GM06990 (cell line): ENCODE measurements at regions not wholly inside any gene's neighbourhood (a gene's known extent, or its start where the extent isn't known, plus 50 kb on each side); places are given as distances from the start of the nearest gene placed in this dataset.
"Not testable (repeated sequence)": the region's sequence is repeated elsewhere in the genome, so short reads cannot be mapped to it uniquely, and the experiment has no call there.

Source experiments
- DNase-seq: peaks from one replicate; pipeline ENCODE4 v3.0.0-alpha.2; 2011; ENCODE audit not compliant: insufficient read length; ENCODE audit errors: extremely low read depth
- H3K27me3 ChIP-seq: replicated peaks from 2 replicates; pipeline ENCODE4 v1.6.0; 2011; ENCODE audit warnings: low read length; ENCODE audit not compliant: control insufficient read depth, insufficient read depth
- H3K36me3 ChIP-seq: 2 replicates; pipeline ENCODE4 v1.5.1; 2011; ENCODE audit warnings: low read length; ENCODE audit not compliant: control insufficient read depth, insufficient read depth
- H3K4me3 ChIP-seq: replicated peaks from 2 replicates; pipeline ENCODE4 v1.5.1; 2011; ENCODE audit warnings: low read depth, mild to moderate bottlenecking, control low read depth, low read length
- TF ChIP-seq, protein P1 (sequence below): IDR thresholded peaks from 2 replicates; pipeline ENCODE4 v1.5.1; 2011; ENCODE audit warnings: low read length, control low read depth, mild to moderate bottlenecking, inconsistent platforms; ENCODE audit not compliant: insufficient read depth, poor library complexity, severe bottlenecking

DNA sequence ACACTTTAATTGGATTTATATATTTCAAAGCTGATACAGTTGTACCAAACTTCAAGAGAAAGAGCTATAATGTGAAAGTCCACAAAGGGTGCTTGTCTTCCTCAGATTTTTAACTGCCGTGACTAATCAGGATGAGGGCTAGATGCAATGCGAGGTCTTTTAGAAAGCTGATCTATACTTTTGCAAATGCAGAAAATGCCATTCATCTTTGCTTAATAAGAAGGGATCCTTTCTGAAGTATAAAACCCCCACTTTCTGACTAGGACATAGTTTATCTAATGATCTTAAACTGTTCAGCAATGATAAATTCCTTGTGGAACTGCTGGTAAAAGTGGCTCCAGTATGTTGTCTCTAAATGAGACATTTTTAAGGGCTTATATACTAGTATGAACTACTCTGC, 102.7 kb upstream of the NGF start:
- H3K36me3 ChIP-seq, result no peaks in the 10 kb centered on the region
- DNase-seq, result no peak
- no peaks in the 10 kb centered on the region for H3K27me3 ChIP-seq
- TF ChIP-seq, protein P1, sequence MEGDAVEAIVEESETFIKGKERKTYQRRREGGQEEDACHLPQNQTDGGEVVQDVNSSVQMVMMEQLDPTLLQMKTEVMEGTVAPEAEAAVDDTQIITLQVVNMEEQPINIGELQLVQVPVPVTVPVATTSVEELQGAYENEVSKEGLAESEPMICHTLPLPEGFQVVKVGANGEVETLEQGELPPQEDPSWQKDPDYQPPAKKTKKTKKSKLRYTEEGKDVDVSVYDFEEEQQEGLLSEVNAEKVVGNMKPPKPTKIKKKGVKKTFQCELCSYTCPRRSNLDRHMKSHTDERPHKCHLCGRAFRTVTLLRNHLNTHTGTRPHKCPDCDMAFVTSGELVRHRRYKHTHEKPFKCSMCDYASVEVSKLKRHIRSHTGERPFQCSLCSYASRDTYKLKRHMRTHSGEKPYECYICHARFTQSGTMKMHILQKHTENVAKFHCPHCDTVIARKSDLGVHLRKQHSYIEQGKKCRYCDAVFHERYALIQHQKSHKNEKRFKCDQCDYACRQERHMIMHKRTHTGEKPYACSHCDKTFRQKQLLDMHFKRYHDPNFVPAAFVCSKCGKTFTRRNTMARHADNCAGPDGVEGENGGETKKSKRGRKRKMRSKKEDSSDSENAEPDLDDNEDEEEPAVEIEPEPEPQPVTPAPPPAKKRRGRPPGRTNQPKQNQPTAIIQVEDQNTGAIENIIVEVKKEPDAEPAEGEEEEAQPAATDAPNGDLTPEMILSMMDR, result no peak
- H3K4me3 ChIP-seq, result no peak overlapping the region

DNA sequence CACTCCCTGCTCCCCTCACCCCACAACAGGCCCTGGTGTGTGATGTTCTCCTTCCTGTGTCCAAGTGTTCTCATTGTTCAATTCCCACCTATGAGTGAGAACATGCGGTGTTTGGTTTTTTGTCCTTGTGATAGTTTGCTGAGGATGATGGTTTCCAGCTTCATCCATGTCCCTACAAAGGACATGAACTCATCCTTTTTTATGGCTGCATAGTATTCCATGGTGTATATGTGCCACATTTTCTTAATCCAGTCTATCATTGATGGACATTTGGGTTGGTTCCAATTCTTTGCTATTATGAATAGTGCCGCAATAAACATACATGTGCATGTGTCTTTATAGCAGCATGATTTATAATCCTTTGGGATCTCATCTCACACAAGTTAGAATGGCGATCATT, 101.5 kb upstream of the NGF start:
- H3K27me3 ChIP-seq, DNase-seq, H3K4me3 ChIP-seq, H3K36me3 ChIP-seq: not testable (repeated sequence)

- Histone ChIP-seq H3K36me3 (no peaks in the 10 kb centered on the region), H3K27me3 (no peaks in the 10 kb centered on the region), H3K4me3 (no peak overlapping the region)
- TF ChIP-seq, protein P1, result no peak
- no peak for DNase-seq
Measured at GRCh38 chr1:115437196-115437595, 99.1 kb upstream of the NGF start.

- Histone ChIP-seq H3K36me3 (no peaks in the 10 kb centered on the region), H3K4me3 (no peak overlapping the region), H3K27me3 (no peaks in the 10 kb centered on the region)
- TF ChIP-seq, protein P1, result no peak
- no peak for DNase-seq
Measured at GRCh38 chr1:115436596-115436995, 98.5 kb upstream of the NGF start.

GRCh38 chr1:115433483-115433882, 95.4 kb upstream of the NGF start:
- Histone ChIP-seq H3K4me3 (no peak overlapping the region), H3K27me3 (no peaks in the 10 kb centered on the region; the same call in 1 of the 2 replicates), H3K36me3 (no peaks in the 10 kb centered on the region)
- TF ChIP-seq, protein P1, result no peak
- DNase-seq, result no peak

GRCh38 chr1:115432061-115432460, 94.0 kb upstream of the NGF start:
- no peaks in the 10 kb centered on the region for H3K36me3 ChIP-seq
- no peak overlapping the region for H3K4me3 ChIP-seq
- no peak for DNase-seq
- TF ChIP-seq, protein P1, result no peak
- no peaks in the 10 kb centered on the region; the same call in 1 of the 2 replicates for H3K27me3 ChIP-seq
